ENCODE measurements at regions not wholly inside any gene's neighbourhood (a gene's known extent, or its start where the extent isn't known, plus 50 kb on each side); places are given as distances from the start of the nearest gene placed in this dataset.

DNA sequence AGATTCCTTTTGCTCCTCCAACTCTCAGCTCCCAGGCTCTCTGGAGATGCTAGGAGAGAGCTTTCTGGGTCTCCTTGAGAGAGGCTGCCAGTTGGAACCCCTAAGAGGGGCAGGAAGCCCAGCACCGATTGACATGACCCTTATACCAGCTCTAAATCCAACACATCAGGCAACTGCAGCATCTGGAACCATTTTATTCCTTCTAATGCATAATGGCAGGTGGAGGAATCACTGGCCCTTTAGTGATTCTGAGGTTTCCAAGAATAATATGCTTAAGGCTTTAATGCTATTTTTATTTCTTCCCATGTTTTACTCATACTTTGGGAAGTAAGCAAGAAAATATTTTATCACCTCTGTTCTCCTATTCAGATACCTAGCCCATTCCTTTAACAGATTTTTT lies 60.3 kb upstream of the TEX264 start:
- TF ChIP-seq EP300 (IDR thresholded peaks at IDR 0.05) = no peak
- TF ChIP-seq, protein P1, sequence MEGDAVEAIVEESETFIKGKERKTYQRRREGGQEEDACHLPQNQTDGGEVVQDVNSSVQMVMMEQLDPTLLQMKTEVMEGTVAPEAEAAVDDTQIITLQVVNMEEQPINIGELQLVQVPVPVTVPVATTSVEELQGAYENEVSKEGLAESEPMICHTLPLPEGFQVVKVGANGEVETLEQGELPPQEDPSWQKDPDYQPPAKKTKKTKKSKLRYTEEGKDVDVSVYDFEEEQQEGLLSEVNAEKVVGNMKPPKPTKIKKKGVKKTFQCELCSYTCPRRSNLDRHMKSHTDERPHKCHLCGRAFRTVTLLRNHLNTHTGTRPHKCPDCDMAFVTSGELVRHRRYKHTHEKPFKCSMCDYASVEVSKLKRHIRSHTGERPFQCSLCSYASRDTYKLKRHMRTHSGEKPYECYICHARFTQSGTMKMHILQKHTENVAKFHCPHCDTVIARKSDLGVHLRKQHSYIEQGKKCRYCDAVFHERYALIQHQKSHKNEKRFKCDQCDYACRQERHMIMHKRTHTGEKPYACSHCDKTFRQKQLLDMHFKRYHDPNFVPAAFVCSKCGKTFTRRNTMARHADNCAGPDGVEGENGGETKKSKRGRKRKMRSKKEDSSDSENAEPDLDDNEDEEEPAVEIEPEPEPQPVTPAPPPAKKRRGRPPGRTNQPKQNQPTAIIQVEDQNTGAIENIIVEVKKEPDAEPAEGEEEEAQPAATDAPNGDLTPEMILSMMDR (IDR thresholded peaks at IDR 0.05) = no peak
- TF ChIP-seq POLR2A (IDR thresholded peaks at IDR 0.05) = no peak
